ENCODE measurements at regions not wholly inside any gene's neighbourhood (a gene's known extent, or its start where the extent isn't known, plus 50 kb on each side); places are given as distances from the start of the nearest gene placed in this dataset.

DNA sequence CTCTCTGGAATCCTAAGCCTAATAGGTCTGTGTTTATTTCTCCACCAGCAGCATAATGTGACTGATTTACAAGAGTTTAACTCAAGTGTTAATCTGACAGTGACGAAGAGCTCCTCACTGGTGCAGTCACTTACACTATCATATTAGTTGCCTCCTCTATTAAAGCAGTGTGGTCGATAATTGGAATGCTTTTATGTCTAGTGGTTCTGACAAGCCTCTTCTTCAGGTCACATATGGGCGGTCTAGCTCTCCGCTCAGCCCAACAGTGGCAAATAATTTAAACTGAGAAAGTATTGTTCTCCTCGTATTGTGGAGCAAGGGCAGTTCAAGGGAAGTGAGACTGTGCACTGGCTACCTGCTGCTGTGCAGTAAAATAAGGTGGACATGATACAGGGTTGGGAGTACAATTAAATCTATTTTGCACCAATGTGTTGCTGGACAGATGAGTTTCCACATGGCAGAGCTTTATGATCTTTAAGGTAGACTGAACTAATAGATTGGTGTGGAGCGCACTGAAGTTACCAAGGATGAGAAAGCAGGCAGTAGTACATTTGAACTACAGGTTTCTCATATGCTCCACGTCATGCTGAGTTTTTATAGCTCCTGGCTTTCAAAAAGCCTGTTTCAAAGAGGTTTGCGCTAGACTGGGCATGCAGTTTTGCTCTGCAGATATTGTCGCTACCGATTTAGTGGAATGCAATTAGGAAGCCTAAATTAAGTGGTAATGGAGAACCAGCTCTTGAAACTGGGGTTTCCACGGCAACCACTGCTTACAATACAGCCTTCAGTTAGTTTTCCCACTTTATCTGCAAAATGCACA is 151.7 kb upstream of the POU3F3 start:
- TF ChIP-seq, protein P1, sequence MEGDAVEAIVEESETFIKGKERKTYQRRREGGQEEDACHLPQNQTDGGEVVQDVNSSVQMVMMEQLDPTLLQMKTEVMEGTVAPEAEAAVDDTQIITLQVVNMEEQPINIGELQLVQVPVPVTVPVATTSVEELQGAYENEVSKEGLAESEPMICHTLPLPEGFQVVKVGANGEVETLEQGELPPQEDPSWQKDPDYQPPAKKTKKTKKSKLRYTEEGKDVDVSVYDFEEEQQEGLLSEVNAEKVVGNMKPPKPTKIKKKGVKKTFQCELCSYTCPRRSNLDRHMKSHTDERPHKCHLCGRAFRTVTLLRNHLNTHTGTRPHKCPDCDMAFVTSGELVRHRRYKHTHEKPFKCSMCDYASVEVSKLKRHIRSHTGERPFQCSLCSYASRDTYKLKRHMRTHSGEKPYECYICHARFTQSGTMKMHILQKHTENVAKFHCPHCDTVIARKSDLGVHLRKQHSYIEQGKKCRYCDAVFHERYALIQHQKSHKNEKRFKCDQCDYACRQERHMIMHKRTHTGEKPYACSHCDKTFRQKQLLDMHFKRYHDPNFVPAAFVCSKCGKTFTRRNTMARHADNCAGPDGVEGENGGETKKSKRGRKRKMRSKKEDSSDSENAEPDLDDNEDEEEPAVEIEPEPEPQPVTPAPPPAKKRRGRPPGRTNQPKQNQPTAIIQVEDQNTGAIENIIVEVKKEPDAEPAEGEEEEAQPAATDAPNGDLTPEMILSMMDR (IDR thresholded peaks at IDR 0.05) = no peak
- TF ChIP-seq POLR2AphosphoS5 (IDR thresholded peaks at IDR 0.05; ENCODE audit: insufficient read depth in 1 of 2, low read depth in 1 of 2) = no peak
